Neural progenitor cell (in vitro differentiated cells): ENCODE measurements at regions not wholly inside any gene's neighbourhood (a gene's known extent, or its start where the extent isn't known, plus 50 kb on each side); places are given as distances from the start of the nearest gene placed in this dataset.

Experiments
- CTCF ChIP-seq: fragments of 200-600 bp; sonication (generic); IDR thresholded peaks from 2 replicates; pipeline ENCODE4 v1.5.1; 2017; ENCODE audit warnings: antibody characterized with exemption, mild to moderate bottlenecking
- EZH2 ChIP-seq: fragments of 200-600 bp; sonication (generic); IDR thresholded peaks from 2 replicates; pipeline ENCODE4 v1.6.1; 2017; ENCODE audit warnings: antibody characterized with exemption, mild to moderate bottlenecking, moderate library complexity

GRCh38 chr15:38005953-38006808, 71.7 kb downstream of the TMCO5A start:
- TF ChIP-seq CTCF (no peak), EZH2 (no peak)
